ENCODE measurements at regions not wholly inside any gene's neighbourhood (a gene's known extent, or its start where the extent isn't known, plus 50 kb on each side); places are given as distances from the start of the nearest gene placed in this dataset.

- no peak overlapping the region for H3K4me2 ChIP-seq
- no peaks in the 10 kb centered on the region for H3K36me3 ChIP-seq (ENCODE audit: insufficient read depth)
- no peak overlapping the region for H3K27ac ChIP-seq (ENCODE audit: low read depth)
- H3K79me2 ChIP-seq (replicated peaks; ENCODE audit: insufficient read depth), result no peaks in the 10 kb centered on the region
- Mint-ChIP-seq H3K27me3 (ENCODE audit: insufficient read depth, low read depth, poor library complexity) (peaks cover 3% of the 10 kb centered on the region), H3K4me3 (no peak overlapping the region), H3K4me1 (peaks cover 44% of the 10 kb centered on the region), H3K27ac (no peak overlapping the region), H3K9me3 (no peaks in the 10 kb centered on the region), H3K36me3 (ENCODE audit: low read depth) (no peaks in the 10 kb centered on the region)
- no peak for ATAC-seq
- TF ChIP-seq POLR2AphosphoS5 (IDR thresholded peaks at IDR 0.05; ENCODE audit: low read depth) (no peak), JUNB (IDR thresholded peaks at IDR 0.05; ENCODE audit: unreplicated experiment) (no peak), EZH2 (IDR thresholded peaks at IDR 0.05; ENCODE audit: low read depth, unreplicated experiment) (no peak), ZNF114 (CRISPR knock-in tag; IDR thresholded peaks at IDR 0.05) (no peak), EZH2phosphoT487 (IDR thresholded peaks at IDR 0.05; ENCODE audit: unreplicated experiment) (no peak), ZNF331 (CRISPR knock-in tag; IDR thresholded peaks at IDR 0.05; ENCODE audit: low read depth) (no peak), CTCF (conservative IDR thresholded peaks at IDR 0.05; ENCODE audit: low read depth in 2 of 2) (no peak), CREB1 (CRISPR knock-in tag; IDR thresholded peaks at IDR 0.05; ENCODE audit: low read depth) (no peak), STAT1 (IDR thresholded peaks at IDR 0.05; ENCODE audit: unreplicated experiment) (no peak), ETS1 (IDR thresholded peaks at IDR 0.05) (no peak), NANOG (IDR thresholded peaks at IDR 0.05; ENCODE audit: borderline replicate concordance) (no peak)
- TF ChIP-seq, protein P1, sequence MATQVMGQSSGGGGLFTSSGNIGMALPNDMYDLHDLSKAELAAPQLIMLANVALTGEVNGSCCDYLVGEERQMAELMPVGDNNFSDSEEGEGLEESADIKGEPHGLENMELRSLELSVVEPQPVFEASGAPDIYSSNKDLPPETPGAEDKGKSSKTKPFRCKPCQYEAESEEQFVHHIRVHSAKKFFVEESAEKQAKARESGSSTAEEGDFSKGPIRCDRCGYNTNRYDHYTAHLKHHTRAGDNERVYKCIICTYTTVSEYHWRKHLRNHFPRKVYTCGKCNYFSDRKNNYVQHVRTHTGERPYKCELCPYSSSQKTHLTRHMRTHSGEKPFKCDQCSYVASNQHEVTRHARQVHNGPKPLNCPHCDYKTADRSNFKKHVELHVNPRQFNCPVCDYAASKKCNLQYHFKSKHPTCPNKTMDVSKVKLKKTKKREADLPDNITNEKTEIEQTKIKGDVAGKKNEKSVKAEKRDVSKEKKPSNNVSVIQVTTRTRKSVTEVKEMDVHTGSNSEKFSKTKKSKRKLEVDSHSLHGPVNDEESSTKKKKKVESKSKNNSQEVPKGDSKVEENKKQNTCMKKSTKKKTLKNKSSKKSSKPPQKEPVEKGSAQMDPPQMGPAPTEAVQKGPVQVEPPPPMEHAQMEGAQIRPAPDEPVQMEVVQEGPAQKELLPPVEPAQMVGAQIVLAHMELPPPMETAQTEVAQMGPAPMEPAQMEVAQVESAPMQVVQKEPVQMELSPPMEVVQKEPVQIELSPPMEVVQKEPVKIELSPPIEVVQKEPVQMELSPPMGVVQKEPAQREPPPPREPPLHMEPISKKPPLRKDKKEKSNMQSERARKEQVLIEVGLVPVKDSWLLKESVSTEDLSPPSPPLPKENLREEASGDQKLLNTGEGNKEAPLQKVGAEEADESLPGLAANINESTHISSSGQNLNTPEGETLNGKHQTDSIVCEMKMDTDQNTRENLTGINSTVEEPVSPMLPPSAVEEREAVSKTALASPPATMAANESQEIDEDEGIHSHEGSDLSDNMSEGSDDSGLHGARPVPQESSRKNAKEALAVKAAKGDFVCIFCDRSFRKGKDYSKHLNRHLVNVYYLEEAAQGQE (IDR thresholded peaks at IDR 0.05; ENCODE audit: unreplicated experiment), result no peak
- TF ChIP-seq, protein P2, sequence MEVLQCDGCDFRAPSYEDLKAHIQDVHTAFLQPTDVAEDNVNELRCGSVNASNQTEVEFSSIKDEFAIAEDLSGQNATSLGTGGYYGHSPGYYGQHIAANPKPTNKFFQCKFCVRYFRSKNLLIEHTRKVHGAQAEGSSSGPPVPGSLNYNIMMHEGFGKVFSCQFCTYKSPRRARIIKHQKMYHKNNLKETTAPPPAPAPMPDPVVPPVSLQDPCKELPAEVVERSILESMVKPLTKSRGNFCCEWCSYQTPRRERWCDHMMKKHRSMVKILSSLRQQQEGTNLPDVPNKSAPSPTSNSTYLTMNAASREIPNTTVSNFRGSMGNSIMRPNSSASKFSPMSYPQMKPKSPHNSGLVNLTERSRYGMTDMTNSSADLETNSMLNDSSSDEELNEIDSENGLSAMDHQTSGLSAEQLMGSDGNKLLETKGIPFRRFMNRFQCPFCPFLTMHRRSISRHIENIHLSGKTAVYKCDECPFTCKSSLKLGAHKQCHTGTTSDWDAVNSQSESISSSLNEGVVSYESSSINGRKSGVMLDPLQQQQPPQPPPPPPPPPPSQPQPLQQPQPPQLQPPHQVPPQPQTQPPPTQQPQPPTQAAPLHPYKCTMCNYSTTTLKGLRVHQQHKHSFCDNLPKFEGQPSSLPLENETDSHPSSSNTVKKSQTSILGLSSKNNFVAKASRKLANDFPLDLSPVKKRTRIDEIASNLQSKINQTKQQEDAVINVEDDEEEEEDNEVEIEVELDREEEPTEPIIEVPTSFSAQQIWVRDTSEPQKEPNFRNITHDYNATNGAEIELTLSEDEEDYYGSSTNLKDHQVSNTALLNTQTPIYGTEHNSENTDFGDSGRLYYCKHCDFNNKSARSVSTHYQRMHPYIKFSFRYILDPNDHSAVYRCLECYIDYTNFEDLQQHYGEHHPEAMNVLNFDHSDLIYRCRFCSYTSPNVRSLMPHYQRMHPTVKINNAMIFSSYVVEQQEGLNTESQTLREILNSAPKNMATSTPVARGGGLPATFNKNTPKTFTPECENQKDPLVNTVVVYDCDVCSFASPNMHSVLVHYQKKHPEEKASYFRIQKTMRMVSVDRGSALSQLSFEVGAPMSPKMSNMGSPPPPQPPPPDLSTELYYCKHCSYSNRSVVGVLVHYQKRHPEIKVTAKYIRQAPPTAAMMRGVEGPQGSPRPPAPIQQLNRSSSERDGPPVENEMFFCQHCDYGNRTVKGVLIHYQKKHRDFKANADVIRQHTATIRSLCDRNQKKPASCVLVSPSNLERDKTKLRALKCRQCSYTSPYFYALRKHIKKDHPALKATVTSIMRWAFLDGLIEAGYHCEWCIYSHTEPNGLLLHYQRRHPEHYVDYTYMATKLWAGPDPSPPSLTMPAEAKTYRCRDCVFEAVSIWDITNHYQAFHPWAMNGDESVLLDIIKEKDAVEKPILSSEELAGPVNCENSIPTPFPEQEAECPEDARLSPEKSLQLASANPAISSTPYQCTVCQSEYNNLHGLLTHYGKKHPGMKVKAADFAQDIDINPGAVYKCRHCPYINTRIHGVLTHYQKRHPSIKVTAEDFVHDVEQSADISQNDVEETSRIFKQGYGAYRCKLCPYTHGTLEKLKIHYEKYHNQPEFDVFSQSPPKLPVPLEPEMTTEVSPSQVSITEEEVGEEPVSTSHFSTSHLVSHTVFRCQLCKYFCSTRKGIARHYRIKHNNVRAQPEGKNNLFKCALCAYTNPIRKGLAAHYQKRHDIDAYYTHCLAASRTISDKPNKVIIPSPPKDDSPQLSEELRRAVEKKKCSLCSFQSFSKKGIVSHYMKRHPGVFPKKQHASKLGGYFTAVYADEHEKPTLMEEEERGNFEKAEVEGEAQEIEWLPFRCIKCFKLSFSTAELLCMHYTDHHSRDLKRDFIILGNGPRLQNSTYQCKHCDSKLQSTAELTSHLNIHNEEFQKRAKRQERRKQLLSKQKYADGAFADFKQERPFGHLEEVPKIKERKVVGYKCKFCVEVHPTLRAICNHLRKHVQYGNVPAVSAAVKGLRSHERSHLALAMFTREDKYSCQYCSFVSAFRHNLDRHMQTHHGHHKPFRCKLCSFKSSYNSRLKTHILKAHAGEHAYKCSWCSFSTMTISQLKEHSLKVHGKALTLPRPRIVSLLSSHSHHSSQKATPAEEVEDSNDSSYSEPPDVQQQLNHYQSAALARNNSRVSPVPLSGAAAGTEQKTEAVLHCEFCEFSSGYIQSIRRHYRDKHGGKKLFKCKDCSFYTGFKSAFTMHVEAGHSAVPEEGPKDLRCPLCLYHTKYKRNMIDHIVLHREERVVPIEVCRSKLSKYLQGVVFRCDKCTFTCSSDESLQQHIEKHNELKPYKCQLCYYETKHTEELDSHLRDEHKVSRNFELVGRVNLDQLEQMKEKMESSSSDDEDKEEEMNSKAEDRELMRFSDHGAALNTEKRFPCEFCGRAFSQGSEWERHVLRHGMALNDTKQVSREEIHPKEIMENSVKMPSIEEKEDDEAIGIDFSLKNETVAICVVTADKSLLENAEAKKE (CRISPR knock-in tag; IDR thresholded peaks at IDR 0.05), result no peak
- no peak overlapping the region for H2AFZ ChIP-seq
- H4K20me1 ChIP-seq (replicated peaks; ENCODE audit: insufficient read depth), result no peaks in the 10 kb centered on the region
- no peaks in the 10 kb centered on the region for H3F3A ChIP-seq (replicated peaks; ENCODE audit: low read depth)
- H3K9me2 ChIP-seq (ENCODE audit: insufficient read depth), result no peaks in the 10 kb centered on the region
- no peak overlapping the region for H3K4me3 ChIP-seq
- no peaks in the 10 kb centered on the region for H3K27me3 ChIP-seq (ENCODE audit: insufficient read depth)
- peaks cover 26% of the 10 kb centered on the region for H3K4me1 ChIP-seq (ENCODE audit: insufficient read depth)
- no peak for DNase-seq (ENCODE audit: low spot score)
These were observed 159.0 kb upstream of the PZP start for GRCh38 chr12:9367201-9367600.

Measured in GM23338 (cell line).